Hepatocyte (in vitro differentiated cells): ENCODE measurements at regions not wholly inside any gene's neighbourhood (a gene's known extent, or its start where the extent isn't known, plus 50 kb on each side); places are given as distances from the start of the nearest gene placed in this dataset.

Experiments used
- DNase-seq: peaks from one replicate; pipeline ENCODE4 v3.0.0-alpha.2; 2016; ENCODE audit warnings: low spot score
- H2AFZ ChIP-seq: fragments of 200-600 bp; sonication (generic); 2 replicates; pipeline ENCODE4 v1.6.0; 2016; ENCODE audit warnings: antibody characterized with exemption, mild to moderate bottlenecking
- H3K27ac ChIP-seq: fragments of 200-600 bp; sonication (generic); 2 replicates; pipeline ENCODE4 v1.5.1; 2016; ENCODE audit warnings: mild to moderate bottlenecking
- H3K27me3 ChIP-seq: fragments of 200-600 bp; sonication (generic); 2 replicates; pipeline ENCODE4 v1.6.1; 2016
- H3K36me3 ChIP-seq: fragments of 200-600 bp; sonication (generic); replicated peaks from 2 replicates; pipeline ENCODE4 v1.5.1; 2016; ENCODE audit warnings: low read depth; ENCODE audit not compliant: insufficient read depth
- H3K4me1 ChIP-seq: fragments of 200-600 bp; sonication (generic); 2 replicates; pipeline ENCODE4 v1.5.1; 2016; ENCODE audit warnings: mild to moderate bottlenecking, moderate library complexity; ENCODE audit not compliant: insufficient read depth
- H3K4me2 ChIP-seq: fragments of 200-600 bp; sonication (generic); 2 replicates; pipeline ENCODE4 v1.6.0; 2016
- H3K4me3 ChIP-seq: fragments of 200-600 bp; sonication (generic); 2 replicates; pipeline ENCODE4 v1.5.1; 2016; ENCODE audit warnings: mild to moderate bottlenecking
- H3K79me2 ChIP-seq: fragments of 200-600 bp; sonication (generic); 2 replicates; pipeline ENCODE4 v1.6.0; 2017; ENCODE audit warnings: mild to moderate bottlenecking
- H3K9me2 ChIP-seq: fragments of 200-600 bp; sonication (generic); replicated peaks from 2 replicates; pipeline ENCODE4 v1.6.0; 2017; ENCODE audit warnings: mild to moderate bottlenecking; ENCODE audit not compliant: insufficient read depth
- H3K9me3 ChIP-seq: fragments of 200-600 bp; sonication (generic); 2 replicates; pipeline ENCODE4 v1.5.1; 2016; ENCODE audit warnings: low read depth, mild to moderate bottlenecking
- H4K20me1 ChIP-seq: fragments of 200-600 bp; sonication (generic); 2 replicates; pipeline ENCODE4 v1.6.0; 2016; ENCODE audit warnings: mild to moderate bottlenecking; ENCODE audit not compliant: insufficient read depth, poor library complexity, severe bottlenecking
- CTCF ChIP-seq: fragments of 200-600 bp; sonication (generic); IDR thresholded peaks from 2 replicates; pipeline ENCODE4 v1.5.1; 2016; ENCODE audit warnings: antibody characterized with exemption, mild to moderate bottlenecking; ENCODE audit not compliant: poor library complexity
- EZH2 ChIP-seq: fragments of 200-600 bp; sonication (generic); IDR thresholded peaks from 2 replicates; pipeline ENCODE4 v1.6.1; 2016; ENCODE audit warnings: antibody characterized with exemption, mild to moderate bottlenecking, borderline replicate concordance
- EZH2phosphoT487 ChIP-seq: fragments of 200-600 bp; sonication (generic); IDR thresholded peaks from one replicate; pipeline ENCODE4 v1.6.1; 2018; ENCODE audit warnings: antibody characterized with exemption, mild to moderate bottlenecking, low read depth, moderate library complexity; ENCODE audit not compliant: unreplicated experiment, severe bottlenecking
- WGBS: methylation state at CpG from one replicate; pipeline ENCODE4 v1.1.6; 2016; ENCODE audit warnings: low lambda C conversion rate; ENCODE audit errors: missing lambda C conversion rate; 5-methylcytosine and 5-hydroxymethylcytosine counted together

- DNase-seq = no peak
- Histone ChIP-seq H3K4me1 (no peaks in the 10 kb centered on the region), H3K9me3 (no peaks in the 10 kb centered on the region), H3K27me3 (no peaks in the 10 kb centered on the region), H3K79me2 (no peaks in the 10 kb centered on the region), H2AFZ (no peak overlapping the region), H3K36me3 (no peaks in the 10 kb centered on the region), H3K9me2 (no peaks in the 10 kb centered on the region), H3K4me3 (no peak overlapping the region), H3K27ac (no peak overlapping the region), H4K20me1 (no peaks in the 10 kb centered on the region), H3K4me2 (no peak overlapping the region)
- WGBS = 89% methylated on average over 3 of the region's 3 CpGs
- no peak for TF ChIP-seq CTCF
These were observed 259.1 kb upstream of the XYLT1 start for GRCh38 chr16:17729820-17730219.

DNA sequence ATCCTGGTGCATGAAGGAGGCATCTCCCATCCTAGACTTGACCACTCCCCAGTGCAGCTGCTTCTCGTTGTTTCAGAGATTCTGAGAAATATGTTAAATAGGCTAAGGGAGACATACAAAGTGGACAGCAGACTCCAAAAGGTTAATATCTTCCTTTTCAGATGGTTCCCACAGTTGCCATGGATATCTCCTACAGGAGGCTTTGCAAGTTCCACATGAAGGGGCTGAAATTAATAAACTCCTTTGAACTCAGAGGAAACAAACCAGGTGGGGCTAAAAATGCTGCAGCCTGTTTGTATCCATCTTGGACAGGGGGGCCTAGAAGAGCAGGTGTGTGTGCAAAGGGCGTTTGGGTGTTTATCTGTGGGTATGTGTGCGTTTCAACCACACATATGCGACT lies 257.4 kb upstream of the XYLT1 start:
- no peak overlapping the region for H2AFZ ChIP-seq
- H3K27me3 ChIP-seq = no peaks in the 10 kb centered on the region
- H3K4me2 ChIP-seq = no peak overlapping the region
- H3K79me2 ChIP-seq = no peaks in the 10 kb centered on the region
- WGBS = 75% methylated on average over 4 of the region's 4 CpGs
- H3K4me3 ChIP-seq = no peak overlapping the region
- TF ChIP-seq EZH2 = no peak
- TF ChIP-seq EZH2phosphoT487 = no peak
- no peak for TF ChIP-seq CTCF
- H3K4me1 ChIP-seq = no peaks in the 10 kb centered on the region
- no peak overlapping the region for H3K27ac ChIP-seq
- no peaks in the 10 kb centered on the region for H3K9me2 ChIP-seq
- H3K9me3 ChIP-seq = no peaks in the 10 kb centered on the region
- no peaks in the 10 kb centered on the region for H3K36me3 ChIP-seq
- DNase-seq = no peak
- no peaks in the 10 kb centered on the region for H4K20me1 ChIP-seq

DNA sequence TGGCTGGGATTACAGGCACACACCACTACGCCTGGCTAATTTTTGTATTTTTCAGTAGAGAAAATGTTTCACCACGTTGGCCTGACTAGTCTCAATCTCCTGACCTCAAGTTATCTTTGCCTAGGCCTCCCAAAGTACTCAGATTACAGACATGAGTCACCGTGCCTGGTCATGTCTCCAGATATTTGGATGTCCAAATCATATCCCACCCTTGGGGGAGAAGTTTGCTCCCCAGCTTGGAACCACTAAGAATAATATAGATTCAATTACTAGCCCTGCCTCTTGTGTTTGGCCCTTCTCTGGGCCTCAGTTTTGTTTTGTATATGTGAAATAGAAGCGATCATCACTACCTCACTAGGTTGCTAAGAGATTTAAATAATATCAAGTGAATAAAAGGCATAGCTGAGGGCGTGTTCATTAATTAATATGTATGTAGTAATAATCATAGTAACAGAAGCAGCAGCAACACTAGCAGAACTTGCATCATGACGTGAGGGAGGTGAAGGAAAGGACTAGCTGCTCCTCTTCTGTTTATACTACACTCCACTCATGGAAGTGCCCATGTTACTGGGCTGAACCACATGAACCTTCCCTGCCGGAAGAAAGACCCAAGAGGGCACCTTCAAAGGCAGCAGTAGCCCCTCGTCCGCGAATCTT lies 253.6 kb upstream of the XYLT1 start:
- H3K4me2 ChIP-seq = no peak overlapping the region
- no peaks in the 10 kb centered on the region for H3K4me1 ChIP-seq
- no peaks in the 10 kb centered on the region for H3K36me3 ChIP-seq
- H3K4me3 ChIP-seq = no peak overlapping the region
- H3K27me3 ChIP-seq = no peaks in the 10 kb centered on the region
- H3K27ac ChIP-seq = no peak overlapping the region
- 75% methylated on average over 10 of the region's 10 CpGs for WGBS
- no peak overlapping the region for H2AFZ ChIP-seq
- no peak for TF ChIP-seq CTCF
- no peak for TF ChIP-seq EZH2phosphoT487
- no peak for TF ChIP-seq EZH2
- H3K79me2 ChIP-seq = no peaks in the 10 kb centered on the region
- no peaks in the 10 kb centered on the region for H3K9me3 ChIP-seq
- no peaks in the 10 kb centered on the region for H3K9me2 ChIP-seq
- no peak for DNase-seq
- H4K20me1 ChIP-seq = no peaks in the 10 kb centered on the region
